Bronchial epithelial cell (primary cell): ENCODE measurements at regions not wholly inside any gene's neighbourhood (a gene's known extent, or its start where the extent isn't known, plus 50 kb on each side); places are given as distances from the start of the nearest gene placed in this dataset.
"Not testable (repeated sequence)": the region's sequence is repeated elsewhere in the genome, so short reads cannot be mapped to it uniquely, and the experiment has no call there.

ENCODE experiments used
- DNase-seq: peaks from one replicate; pipeline ENCODE4 v3.0.0-alpha.2; 2010; ENCODE audit warnings: low read depth
- FAIRE-seq: peaks from 2 replicates; lab custom pipeline; 2011; peaks lifted over from hg19 to GRCh38; lab: Jason Lieb, UNC
- H3K27me3 ChIP-seq: 2 replicates; pipeline ENCODE4 v1.5.1; 2011; ENCODE audit warnings: low read length; ENCODE audit not compliant: control insufficient read depth, insufficient read depth
- H3K36me3 ChIP-seq: 2 replicates; pipeline ENCODE4 v1.5.1; 2011; ENCODE audit warnings: low read length; ENCODE audit not compliant: control insufficient read depth, insufficient read depth
- H3K4me3 ChIP-seq: 2 replicates; pipeline ENCODE4 v1.5.1; 2011; ENCODE audit warnings: mild to moderate bottlenecking, low read depth, low read length, control low read depth
- TF ChIP-seq, protein P1 (sequence below): IDR thresholded peaks from 2 replicates; pipeline ENCODE4 v1.5.1; 2011; ENCODE audit warnings: mild to moderate bottlenecking, moderate library complexity, low read length, control low read depth, inconsistent platforms; ENCODE audit not compliant: insufficient read depth, severe bottlenecking

DNA sequence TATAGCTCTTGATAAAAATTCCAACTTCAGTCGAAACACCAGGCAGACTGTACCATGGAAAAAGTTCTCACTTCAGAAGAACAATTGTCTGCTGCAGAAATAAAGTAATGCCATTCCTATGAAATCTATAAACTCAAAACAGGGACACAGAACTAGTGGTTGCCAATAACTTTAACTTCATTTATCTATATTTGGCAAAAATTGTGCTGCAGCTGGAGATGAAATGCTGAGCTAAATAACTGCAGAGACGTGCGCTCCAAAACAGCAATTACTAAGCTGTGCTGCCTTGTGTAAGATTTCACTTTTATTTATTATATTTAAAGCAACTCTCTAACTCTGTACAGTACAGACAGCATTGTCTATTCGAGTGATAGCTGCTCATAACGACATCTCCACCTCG lies 540.1 kb upstream of the ID2 start:
- Histone ChIP-seq H3K36me3 (no peaks in the 10 kb centered on the region), H3K27me3 (no peaks in the 10 kb centered on the region), H3K4me3 (no peak overlapping the region)
- TF ChIP-seq, protein P1, sequence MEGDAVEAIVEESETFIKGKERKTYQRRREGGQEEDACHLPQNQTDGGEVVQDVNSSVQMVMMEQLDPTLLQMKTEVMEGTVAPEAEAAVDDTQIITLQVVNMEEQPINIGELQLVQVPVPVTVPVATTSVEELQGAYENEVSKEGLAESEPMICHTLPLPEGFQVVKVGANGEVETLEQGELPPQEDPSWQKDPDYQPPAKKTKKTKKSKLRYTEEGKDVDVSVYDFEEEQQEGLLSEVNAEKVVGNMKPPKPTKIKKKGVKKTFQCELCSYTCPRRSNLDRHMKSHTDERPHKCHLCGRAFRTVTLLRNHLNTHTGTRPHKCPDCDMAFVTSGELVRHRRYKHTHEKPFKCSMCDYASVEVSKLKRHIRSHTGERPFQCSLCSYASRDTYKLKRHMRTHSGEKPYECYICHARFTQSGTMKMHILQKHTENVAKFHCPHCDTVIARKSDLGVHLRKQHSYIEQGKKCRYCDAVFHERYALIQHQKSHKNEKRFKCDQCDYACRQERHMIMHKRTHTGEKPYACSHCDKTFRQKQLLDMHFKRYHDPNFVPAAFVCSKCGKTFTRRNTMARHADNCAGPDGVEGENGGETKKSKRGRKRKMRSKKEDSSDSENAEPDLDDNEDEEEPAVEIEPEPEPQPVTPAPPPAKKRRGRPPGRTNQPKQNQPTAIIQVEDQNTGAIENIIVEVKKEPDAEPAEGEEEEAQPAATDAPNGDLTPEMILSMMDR, result no peak
- DNase-seq (no peak), FAIRE-seq (no peak)

DNA sequence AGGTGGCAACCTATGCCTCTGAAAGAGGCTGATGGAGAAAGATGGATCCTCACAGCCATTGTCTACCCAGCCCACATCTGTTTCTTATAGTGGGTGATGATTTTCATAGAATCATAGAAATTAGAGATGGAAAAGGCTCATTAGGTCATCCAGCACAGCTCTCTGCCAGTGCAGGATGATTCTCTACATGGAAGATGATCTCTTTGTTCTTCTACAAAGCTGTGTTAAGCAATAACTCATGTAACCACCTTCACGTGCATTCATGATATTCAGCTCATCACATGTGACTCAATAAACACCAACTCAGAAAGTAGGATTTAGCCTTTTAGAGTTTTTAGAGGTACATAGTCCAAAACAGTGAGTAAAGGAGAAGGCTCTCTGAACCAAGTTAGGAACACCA lies 539.4 kb upstream of the ID2 start:
- TF ChIP-seq, protein P1, result no peak
- FAIRE-seq (no peak), DNase-seq (no peak)
- H3K27me3 ChIP-seq, result no peaks in the 10 kb centered on the region
- no peak overlapping the region for H3K4me3 ChIP-seq
- no peaks in the 10 kb centered on the region for H3K36me3 ChIP-seq

DNA sequence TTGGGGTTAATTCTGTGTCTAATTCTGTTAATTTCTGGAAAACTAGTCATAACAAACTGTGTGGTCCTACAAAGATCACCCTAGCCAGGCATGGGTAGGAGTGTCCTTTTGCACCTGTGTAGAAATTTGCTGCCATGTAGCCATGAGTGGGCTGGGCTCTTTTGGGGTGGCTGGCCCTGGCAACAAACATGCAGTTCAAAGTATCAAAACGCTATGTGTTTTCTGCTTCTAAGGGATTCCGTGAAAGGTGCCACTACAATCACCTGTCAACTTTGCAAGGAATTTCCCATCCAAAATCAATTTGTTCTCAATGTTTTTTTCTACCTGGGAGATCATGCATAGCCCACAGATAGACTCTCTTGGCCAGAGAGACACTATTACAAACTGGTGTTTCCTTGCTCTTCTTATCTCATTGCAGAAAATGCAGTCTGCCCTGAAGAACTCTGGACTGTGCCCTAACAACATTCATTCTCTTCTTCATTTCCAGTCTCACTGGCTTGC lies 537.7 kb upstream of the ID2 start:
- TF ChIP-seq, protein P1, result no peak
- H3K4me3 ChIP-seq, result no peak overlapping the region
- H3K36me3 ChIP-seq, result no peaks in the 10 kb centered on the region
- FAIRE-seq, result no peak
- no peaks in the 10 kb centered on the region for H3K27me3 ChIP-seq
- no peak for DNase-seq

DNA sequence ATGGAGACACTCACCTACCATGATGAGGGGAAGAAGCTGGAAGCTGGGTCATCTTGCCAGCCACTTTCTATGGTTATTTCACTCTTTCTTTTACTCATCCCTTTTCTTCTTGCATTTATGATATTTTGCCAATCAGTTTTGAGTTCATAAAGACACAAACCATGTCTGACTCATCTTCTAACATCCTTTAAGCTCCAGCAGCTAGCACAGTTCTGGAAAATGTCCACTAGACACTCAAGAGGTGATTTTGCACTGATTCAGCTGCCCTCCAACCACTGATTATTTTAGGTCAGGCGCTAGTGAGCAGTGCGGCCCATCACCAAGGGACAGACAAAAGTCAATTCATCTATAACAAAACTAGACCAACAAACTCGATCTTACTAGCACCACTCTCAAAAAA lies 537.1 kb upstream of the ID2 start:
- Histone ChIP-seq H3K27me3 (no peaks in the 10 kb centered on the region), H3K36me3 (no peaks in the 10 kb centered on the region), H3K4me3 (no peak overlapping the region)
- no peak for DNase-seq
- TF ChIP-seq, protein P1, result no peak
- FAIRE-seq, result no peak

DNA sequence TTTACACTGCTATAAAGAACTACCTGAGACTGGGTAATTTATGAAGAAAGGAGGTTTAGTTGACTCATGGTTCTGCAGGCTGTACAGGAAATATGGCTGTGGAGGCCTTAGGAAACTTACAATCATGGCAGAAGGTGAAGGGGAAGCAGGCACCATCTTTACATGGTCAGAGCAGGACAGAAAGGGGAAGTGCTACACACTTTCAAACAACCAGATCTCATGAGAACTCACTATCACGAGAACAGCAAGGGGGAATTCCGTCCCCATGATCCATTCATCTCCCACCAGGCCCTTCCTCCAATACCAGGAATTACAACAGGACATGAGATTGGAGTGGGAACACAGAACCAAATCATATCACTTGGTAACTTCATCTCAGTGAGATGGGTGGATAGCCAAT lies 536.5 kb upstream of the ID2 start:
- FAIRE-seq, H3K4me3 ChIP-seq, H3K36me3 ChIP-seq: not testable (repeated sequence)

DNA sequence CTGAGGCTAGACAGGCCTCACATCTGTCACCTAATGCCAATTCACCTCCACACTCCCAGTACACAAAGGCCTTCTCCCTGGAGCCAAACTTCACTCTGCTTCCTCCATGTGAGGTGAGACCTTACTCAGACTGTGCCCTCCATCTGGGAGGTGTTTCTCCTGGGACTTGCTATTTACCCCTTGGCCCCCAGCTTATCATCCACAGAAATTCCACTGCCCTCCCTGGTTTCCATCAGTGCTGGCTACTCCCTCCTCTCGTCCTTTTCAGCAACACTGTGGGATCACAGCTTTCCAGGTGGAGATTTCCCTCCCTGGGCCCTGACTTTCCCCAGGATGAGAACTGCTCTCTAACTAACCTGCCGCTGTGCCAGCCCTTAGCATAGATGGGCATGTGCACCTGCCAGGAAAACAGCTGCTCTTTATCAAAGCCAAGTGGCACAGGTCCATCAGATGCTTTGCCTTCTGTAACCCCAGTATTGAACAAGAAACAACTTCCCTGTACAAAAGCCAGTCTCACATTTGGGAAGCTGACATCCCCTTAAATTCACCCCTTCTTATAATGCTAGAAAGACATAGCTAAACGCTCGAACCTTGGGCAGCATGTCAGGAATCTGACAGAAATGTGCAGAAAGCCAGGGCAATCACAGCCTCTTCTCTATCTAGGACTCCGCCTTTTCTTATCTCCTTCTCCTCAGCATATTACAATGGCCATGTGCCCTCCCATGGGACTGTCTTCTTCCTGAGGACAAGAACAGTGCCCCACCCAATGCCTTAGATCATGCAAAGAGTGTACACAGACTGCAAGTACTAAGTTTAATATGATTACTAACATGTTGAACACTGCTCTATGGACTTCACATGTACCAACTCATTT lies 535.5 kb upstream of the ID2 start:
- H3K4me3 ChIP-seq, result no peak overlapping the region
- H3K27me3 ChIP-seq, result no peaks in the 10 kb centered on the region
- DNase-seq (no peak), FAIRE-seq (no peak)
- no peaks in the 10 kb centered on the region for H3K36me3 ChIP-seq
- TF ChIP-seq, protein P1, result no peak

More for the DNA sequence above, 536.5 kb upstream of the ID2 start:
- not testable (repeated sequence) for H3K27me3 ChIP-seq, DNase-seq
